ENCODE measurements at regions not wholly inside any gene's neighbourhood (a gene's known extent, or its start where the extent isn't known, plus 50 kb on each side); places are given as distances from the start of the nearest gene placed in this dataset.

GRCh38 chr18:41860987-41861386 lies 94.0 kb upstream of the PIK3C3 start:
- H3K27ac ChIP-seq (ENCODE audit: low read depth in 2 of 2, low read length in 2 of 2) = no peak overlapping the region
- DNase-seq (no peak), FAIRE-seq (no peak)
- no peaks in the 10 kb centered on the region for H3K9me3 ChIP-seq (ENCODE audit: control insufficient read depth in 2 of 3, insufficient read depth in 1 of 3, low read length in 3 of 3)
- intact Hi-C loops (cut with DNase I) = no loop called here
- H3K27me3 ChIP-seq (ENCODE audit: control insufficient read depth, insufficient read depth, low read length) = no peaks in the 10 kb centered on the region
- no peak overlapping the region for H3K9ac ChIP-seq (ENCODE audit: low read length in 3 of 3)
- H3K4me1 ChIP-seq (ENCODE audit: control insufficient read depth in 2 of 3, insufficient read depth in 2 of 3, low read depth in 1 of 3, low read length in 3 of 3) = no peaks in the 10 kb centered on the region
- TF ChIP-seq CTCF (IDR thresholded peaks at IDR 0.05; ENCODE audit: borderline replicate concordance, extremely low read depth, insufficient read depth) = no peak
- no peaks in the 10 kb centered on the region for H3K36me3 ChIP-seq (ENCODE audit: control insufficient read depth in 2 of 3, insufficient read depth in 3 of 3, low read length in 3 of 3)
- no peak overlapping the region for H3K4me3 ChIP-seq (ENCODE audit: low read length in 3 of 3)

GRCh38 chr18:41858761-41859555 lies 96.1 kb upstream of the PIK3C3 start:
- H3K9ac ChIP-seq (ENCODE audit: low read length in 3 of 3) = no peak overlapping the region
- no peak for TF ChIP-seq CTCF (IDR thresholded peaks at IDR 0.05; ENCODE audit: borderline replicate concordance, extremely low read depth, insufficient read depth)
- no peaks in the 10 kb centered on the region for H3K9me3 ChIP-seq (ENCODE audit: control insufficient read depth in 2 of 3, insufficient read depth in 1 of 3, low read length in 3 of 3)
- H3K36me3 ChIP-seq (ENCODE audit: control insufficient read depth in 2 of 3, insufficient read depth in 3 of 3, low read length in 3 of 3) = no peaks in the 10 kb centered on the region
- no peaks in the 10 kb centered on the region for H3K27me3 ChIP-seq (ENCODE audit: control insufficient read depth, insufficient read depth, low read length)
- no peak overlapping the region for H3K4me3 ChIP-seq (ENCODE audit: low read length in 3 of 3)
- no peaks in the 10 kb centered on the region for H3K4me1 ChIP-seq (ENCODE audit: control insufficient read depth in 2 of 3, insufficient read depth in 2 of 3, low read depth in 1 of 3, low read length in 3 of 3)
- FAIRE-seq = no peak
- intact Hi-C loops (cut with DNase I) = no loop called here
- DNase-seq = no peak
- no peak overlapping the region for H3K27ac ChIP-seq (ENCODE audit: low read depth in 2 of 2, low read length in 2 of 2)

- Histone ChIP-seq H3K36me3 (ENCODE audit: control insufficient read depth in 2 of 3, insufficient read depth in 3 of 3, low read length in 3 of 3) (no peaks in the 10 kb centered on the region), H3K9me3 (ENCODE audit: control insufficient read depth in 2 of 3, insufficient read depth in 1 of 3, low read length in 3 of 3) (no peaks in the 10 kb centered on the region), H3K27ac (ENCODE audit: low read depth in 2 of 2, low read length in 2 of 2) (no peak overlapping the region), H3K4me1 (ENCODE audit: control insufficient read depth in 2 of 3, insufficient read depth in 2 of 3, low read depth in 1 of 3, low read length in 3 of 3) (no peaks in the 10 kb centered on the region), H3K27me3 (ENCODE audit: control insufficient read depth, insufficient read depth, low read length) (no peaks in the 10 kb centered on the region), H3K9ac (ENCODE audit: low read length in 3 of 3) (no peak overlapping the region), H3K4me3 (ENCODE audit: low read length in 3 of 3) (no peak overlapping the region)
- FAIRE-seq (no peak), DNase-seq (no peak)
- intact Hi-C loops (cut with DNase I) = no loop called here
- TF ChIP-seq CTCF (IDR thresholded peaks at IDR 0.05; ENCODE audit: borderline replicate concordance, extremely low read depth, insufficient read depth) = no peak
Measured at GRCh38 chr18:41853280-41853679, 101.8 kb upstream of the PIK3C3 start.

GRCh38 chr18:41850781-41851180 lies 104.3 kb upstream of the PIK3C3 start:
- Histone ChIP-seq H3K9ac (ENCODE audit: low read length in 3 of 3) (no peak overlapping the region), H3K4me3 (ENCODE audit: low read length in 3 of 3) (no peak overlapping the region), H3K9me3 (ENCODE audit: control insufficient read depth in 2 of 3, insufficient read depth in 1 of 3, low read length in 3 of 3) (no peaks in the 10 kb centered on the region), H3K36me3 (ENCODE audit: control insufficient read depth in 2 of 3, insufficient read depth in 3 of 3, low read length in 3 of 3) (no peaks in the 10 kb centered on the region), H3K27me3 (ENCODE audit: control insufficient read depth, insufficient read depth, low read length) (no peaks in the 10 kb centered on the region), H3K27ac (ENCODE audit: low read depth in 2 of 2, low read length in 2 of 2) (no peak overlapping the region), H3K4me1 (ENCODE audit: control insufficient read depth in 2 of 3, insufficient read depth in 2 of 3, low read depth in 1 of 3, low read length in 3 of 3) (no peaks in the 10 kb centered on the region)
- FAIRE-seq (no peak), DNase-seq (no peak)
- no peak for TF ChIP-seq CTCF (IDR thresholded peaks at IDR 0.05; ENCODE audit: borderline replicate concordance, extremely low read depth, insufficient read depth)
- intact Hi-C loops (cut with DNase I) = no loop called here
